ENCODE measurements at regions not wholly inside any gene's neighbourhood (a gene's known extent, or its start where the extent isn't known, plus 50 kb on each side); places are given as distances from the start of the nearest gene placed in this dataset.

DNA sequence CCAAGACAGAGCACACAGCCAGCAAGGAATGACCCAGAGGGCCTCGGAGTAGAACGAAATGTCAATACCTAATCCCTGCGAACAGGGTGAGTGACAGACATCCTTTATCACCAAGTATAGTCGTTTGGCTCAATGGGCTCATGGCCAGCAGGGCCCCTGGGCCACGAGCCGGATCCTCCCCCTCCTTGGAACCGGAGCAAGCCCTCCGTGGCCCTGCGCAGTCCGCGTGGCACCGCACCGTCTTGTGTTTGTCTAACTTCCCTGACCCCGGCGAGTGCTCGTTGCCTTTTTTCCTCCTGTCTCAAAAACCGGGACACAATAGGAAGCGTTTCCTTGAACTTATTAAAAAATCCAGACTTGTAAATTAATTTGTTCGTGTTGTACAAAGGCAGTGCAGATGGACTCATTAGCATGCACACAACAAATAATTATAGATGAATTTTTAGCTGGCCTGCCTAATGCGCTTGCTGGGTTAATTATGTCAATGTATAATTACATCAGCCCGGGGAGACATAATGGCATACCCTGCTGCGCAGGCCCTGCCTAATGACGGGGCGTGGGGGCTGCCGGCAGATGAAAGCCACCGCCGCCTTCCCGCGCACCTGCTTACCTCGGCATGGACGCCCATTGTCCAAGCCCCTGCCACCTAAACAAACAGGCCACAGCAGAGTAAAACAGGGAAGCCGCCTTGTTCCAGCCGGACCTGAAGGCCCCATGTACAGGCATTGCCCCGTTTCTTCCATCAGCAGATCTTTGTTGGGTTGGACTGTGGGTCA is 81.6 kb downstream of the PHETA1 start:
- no CpG with 5 or more reads among the region's 34 CpGs for WGBS (ENCODE audit: extremely low coverage, insufficient coverage, insufficient read length)
- no peaks in the 10 kb centered on the region for H3K79me1 ChIP-seq (ENCODE audit: low read length)
- H3K36me3 ChIP-seq (ENCODE audit: control insufficient read depth in 1 of 2, insufficient read depth in 2 of 2, low read length in 2 of 2): no peaks in the 10 kb centered on the region
- no peak overlapping the region for H2AFZ ChIP-seq (ENCODE audit: insufficient read depth, low read length, poor library complexity)
- H3K23ac ChIP-seq (ENCODE audit: low read length): no peak overlapping the region
- H3K4me2 ChIP-seq (ENCODE audit: low read length): no peak overlapping the region
- no peak overlapping the region for H2AK5ac ChIP-seq (ENCODE audit: low read length)
- H3K4ac ChIP-seq (ENCODE audit: low read depth, low read length): no peak overlapping the region
- H4K8ac ChIP-seq (ENCODE audit: low read depth, low read length): no peak overlapping the region
- no peak overlapping the region for H2BK12ac ChIP-seq (ENCODE audit: low read length)
- H3K9me3 ChIP-seq (ENCODE audit: insufficient read depth, low read depth, low read length): no peaks in the 10 kb centered on the region
- H3K27me3 ChIP-seq (ENCODE audit: insufficient read depth, low read length): no peaks in the 10 kb centered on the region
- no peak overlapping the region for H3K4me3 ChIP-seq (ENCODE audit: low read depth, low read length)
- no peak overlapping the region for H4K12ac ChIP-seq (ENCODE audit: low read depth, low read length)
- no peak overlapping the region for H3K9ac ChIP-seq (ENCODE audit: low read length)
- no peak overlapping the region for H3K18ac ChIP-seq (ENCODE audit: low read length)
- no peak overlapping the region for H3K27ac ChIP-seq (ENCODE audit: low read depth, low read length)
- H3K4me1 ChIP-seq (ENCODE audit: control insufficient read depth in 1 of 2, insufficient read depth in 2 of 2, low read length in 2 of 2): no peaks in the 10 kb centered on the region
- no peak for DNase-seq
- H2BK5ac ChIP-seq (ENCODE audit: low read depth, low read length, poor library complexity): no peak overlapping the region
- H3K14ac ChIP-seq (ENCODE audit: low read length): no peak overlapping the region
- H3K79me2 ChIP-seq (ENCODE audit: control insufficient read depth, insufficient read depth, low read length, poor library complexity): no peaks in the 10 kb centered on the region
- no peak overlapping the region for H4K91ac ChIP-seq (ENCODE audit: low read depth, low read length)
- no peak overlapping the region for H2BK120ac ChIP-seq (ENCODE audit: insufficient read depth, low read length, poor library complexity)

DNA sequence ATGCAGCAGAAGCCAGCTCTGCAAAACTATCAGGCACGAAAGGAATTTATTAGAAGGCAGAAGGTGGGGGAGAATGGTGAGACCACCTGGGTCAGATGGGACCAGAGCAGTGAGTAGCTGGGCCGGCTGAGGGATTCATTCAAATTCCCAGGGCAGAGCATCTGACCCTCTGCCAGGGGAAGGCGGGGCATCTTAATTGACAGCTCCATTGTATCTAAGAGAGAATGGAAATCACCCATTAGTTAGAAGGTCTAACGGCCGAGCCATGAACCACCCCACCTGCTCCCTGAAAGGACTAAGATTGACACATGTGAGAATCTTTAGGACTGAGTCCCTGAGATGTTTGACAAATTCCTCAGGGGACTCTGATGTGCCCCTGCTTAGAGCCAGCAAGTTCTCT is 83.7 kb downstream of the PHETA1 start:
- DNase-seq: no peak
- Histone ChIP-seq H3K4me1 (ENCODE audit: control insufficient read depth in 1 of 2, insufficient read depth in 2 of 2, low read length in 2 of 2) (no peaks in the 10 kb centered on the region), H2AK5ac (ENCODE audit: low read length) (no peak overlapping the region), H3K36me3 (ENCODE audit: control insufficient read depth in 1 of 2, insufficient read depth in 2 of 2, low read length in 2 of 2) (no peaks in the 10 kb centered on the region), H3K79me1 (ENCODE audit: low read length) (no peaks in the 10 kb centered on the region), H3K79me2 (ENCODE audit: control insufficient read depth, insufficient read depth, low read length, poor library complexity) (no peaks in the 10 kb centered on the region), H3K9me3 (ENCODE audit: insufficient read depth, low read depth, low read length) (no peaks in the 10 kb centered on the region), H2BK12ac (ENCODE audit: low read length) (no peak overlapping the region), H3K27me3 (ENCODE audit: insufficient read depth, low read length) (no peaks in the 10 kb centered on the region), H3K4me3 (ENCODE audit: low read depth, low read length) (no peak overlapping the region), H3K27ac (ENCODE audit: low read depth, low read length) (no peak overlapping the region), H3K4ac (ENCODE audit: low read depth, low read length) (no peak overlapping the region), H4K8ac (ENCODE audit: low read depth, low read length) (no peak overlapping the region), H3K18ac (ENCODE audit: low read length) (no peak overlapping the region), H4K91ac (ENCODE audit: low read depth, low read length) (no peak overlapping the region), H2BK120ac (ENCODE audit: insufficient read depth, low read length, poor library complexity) (no peak overlapping the region), H2BK5ac (ENCODE audit: low read depth, low read length, poor library complexity) (no peak overlapping the region), H2AFZ (ENCODE audit: insufficient read depth, low read length, poor library complexity) (no peak overlapping the region), H3K4me2 (ENCODE audit: low read length) (no peak overlapping the region), H3K9ac (ENCODE audit: low read length) (no peak overlapping the region), H3K23ac (ENCODE audit: low read length) (no peak overlapping the region), H4K12ac (ENCODE audit: low read depth, low read length) (no peak overlapping the region), H3K14ac (ENCODE audit: low read length) (no peak overlapping the region)
- no CpG with 5 or more reads among the region's 5 CpGs for WGBS (ENCODE audit: extremely low coverage, insufficient coverage, insufficient read length)

DNA sequence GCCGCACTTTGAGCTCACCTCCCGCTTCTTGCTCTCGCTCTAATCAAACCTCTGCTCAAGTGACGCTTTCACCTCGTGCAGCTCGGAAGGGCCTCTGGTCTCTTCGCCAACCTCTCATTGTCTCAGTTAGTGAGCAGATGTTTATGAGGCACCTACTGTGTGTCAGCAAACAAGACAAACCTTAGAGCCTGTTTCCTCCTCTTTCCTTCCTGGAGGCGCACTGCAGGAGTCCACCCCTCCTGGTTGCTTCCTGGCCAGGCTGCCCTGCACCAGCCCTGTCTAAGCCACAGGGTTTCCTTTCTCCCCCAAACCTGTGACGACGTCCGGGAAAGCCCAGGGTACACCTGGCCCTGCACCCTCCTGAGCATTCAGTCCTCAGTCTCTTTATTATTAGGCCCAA is 84.2 kb downstream of the PHETA1 start:
- Histone ChIP-seq H2BK12ac (ENCODE audit: low read length) (no peak overlapping the region), H2AK5ac (ENCODE audit: low read length) (no peak overlapping the region), H3K18ac (ENCODE audit: low read length) (no peak overlapping the region), H3K23ac (ENCODE audit: low read length) (no peak overlapping the region), H3K27ac (ENCODE audit: low read depth, low read length) (no peak overlapping the region), H3K27me3 (ENCODE audit: insufficient read depth, low read length) (no peaks in the 10 kb centered on the region), H3K4ac (ENCODE audit: low read depth, low read length) (no peak overlapping the region), H4K91ac (ENCODE audit: low read depth, low read length) (no peak overlapping the region), H4K12ac (ENCODE audit: low read depth, low read length) (no peak overlapping the region), H3K4me2 (ENCODE audit: low read length) (no peak overlapping the region), H2AFZ (ENCODE audit: insufficient read depth, low read length, poor library complexity) (no peak overlapping the region), H3K4me1 (ENCODE audit: control insufficient read depth in 1 of 2, insufficient read depth in 2 of 2, low read length in 2 of 2) (no peaks in the 10 kb centered on the region), H2BK5ac (ENCODE audit: low read depth, low read length, poor library complexity) (no peak overlapping the region), H3K79me2 (ENCODE audit: control insufficient read depth, insufficient read depth, low read length, poor library complexity) (no peaks in the 10 kb centered on the region), H3K9me3 (ENCODE audit: insufficient read depth, low read depth, low read length) (no peaks in the 10 kb centered on the region), H3K14ac (ENCODE audit: low read length) (no peak overlapping the region), H3K79me1 (ENCODE audit: low read length) (no peaks in the 10 kb centered on the region), H4K8ac (ENCODE audit: low read depth, low read length) (no peak overlapping the region), H3K36me3 (ENCODE audit: control insufficient read depth in 1 of 2, insufficient read depth in 2 of 2, low read length in 2 of 2) (no peaks in the 10 kb centered on the region), H2BK120ac (ENCODE audit: insufficient read depth, low read length, poor library complexity) (no peak overlapping the region), H3K4me3 (ENCODE audit: low read depth, low read length) (no peak overlapping the region), H3K9ac (ENCODE audit: low read length) (no peak overlapping the region)
- no peak for DNase-seq
- no CpG with 5 or more reads among the region's 11 CpGs for WGBS (ENCODE audit: extremely low coverage, insufficient coverage, insufficient read length)

DNA sequence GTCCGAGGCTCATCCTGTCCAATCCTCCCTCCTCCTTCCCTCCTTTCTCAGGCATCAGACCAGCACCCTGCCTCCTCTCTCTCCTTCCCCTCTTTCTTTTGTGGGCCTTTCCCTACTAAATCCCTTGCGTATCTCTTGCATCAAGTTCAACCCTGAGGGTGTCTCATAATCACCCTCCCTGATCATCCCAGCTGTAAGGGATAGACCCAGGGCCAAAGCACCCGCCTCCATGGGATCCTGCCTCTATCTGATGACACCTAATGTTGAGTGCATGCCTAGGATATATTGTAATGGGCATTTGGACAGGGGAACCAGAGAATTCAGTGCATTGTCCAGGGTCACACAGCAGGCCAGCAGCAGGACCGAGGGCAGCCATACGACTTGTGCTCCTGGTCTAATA is 84.9 kb downstream of the PHETA1 start:
- Histone ChIP-seq H3K23ac (ENCODE audit: low read length) (no peak overlapping the region), H3K9ac (ENCODE audit: low read length) (no peak overlapping the region), H3K14ac (ENCODE audit: low read length) (no peak overlapping the region), H3K79me2 (ENCODE audit: control insufficient read depth, insufficient read depth, low read length, poor library complexity) (no peaks in the 10 kb centered on the region), H3K4me3 (ENCODE audit: low read depth, low read length) (no peak overlapping the region), H3K79me1 (ENCODE audit: low read length) (no peaks in the 10 kb centered on the region), H3K36me3 (ENCODE audit: control insufficient read depth in 1 of 2, insufficient read depth in 2 of 2, low read length in 2 of 2) (no peaks in the 10 kb centered on the region), H2AFZ (ENCODE audit: insufficient read depth, low read length, poor library complexity) (no peak overlapping the region), H2AK5ac (ENCODE audit: low read length) (no peak overlapping the region), H3K4me1 (ENCODE audit: control insufficient read depth in 1 of 2, insufficient read depth in 2 of 2, low read length in 2 of 2) (no peaks in the 10 kb centered on the region), H3K18ac (ENCODE audit: low read length) (no peak overlapping the region), H4K8ac (ENCODE audit: low read depth, low read length) (no peak overlapping the region), H3K4me2 (ENCODE audit: low read length) (no peak overlapping the region), H4K91ac (ENCODE audit: low read depth, low read length) (no peak overlapping the region), H3K9me3 (ENCODE audit: insufficient read depth, low read depth, low read length) (no peaks in the 10 kb centered on the region), H3K27ac (ENCODE audit: low read depth, low read length) (no peak overlapping the region), H4K12ac (ENCODE audit: low read depth, low read length) (no peak overlapping the region), H2BK12ac (ENCODE audit: low read length) (no peak overlapping the region), H2BK120ac (ENCODE audit: insufficient read depth, low read length, poor library complexity) (no peak overlapping the region), H2BK5ac (ENCODE audit: low read depth, low read length, poor library complexity) (no peak overlapping the region), H3K27me3 (ENCODE audit: insufficient read depth, low read length) (no peaks in the 10 kb centered on the region), H3K4ac (ENCODE audit: low read depth, low read length) (no peak overlapping the region)
- peak; percentile 74 to 82 for DNase-seq
- no CpG with 5 or more reads among the region's 5 CpGs for WGBS (ENCODE audit: extremely low coverage, insufficient coverage, insufficient read length)
